Trophoblast cell (in vitro differentiated cells and primary cell): ENCODE measurements at regions not wholly inside any gene's neighbourhood (a gene's known extent, or its start where the extent isn't known, plus 50 kb on each side); places are given as distances from the start of the nearest gene placed in this dataset.

Experiments used
- DNase-seq, 2 donors: peaks; one replicate each; pipeline ENCODE4 v3.0.0-alpha.2; 2016
- H2AFZ ChIP-seq: 2 replicates; pipeline ENCODE4 v1.6.1; 2013; ENCODE audit warnings: low read length, moderate library complexity, mild to moderate bottlenecking; ENCODE audit not compliant: insufficient read depth, poor library complexity
- H2AK5ac ChIP-seq: 2 replicates; pipeline ENCODE4 v1.6.1; 2013; ENCODE audit warnings: mild to moderate bottlenecking, low read length
- H2BK120ac ChIP-seq: 2 replicates; pipeline ENCODE4 v1.6.1; 2013; ENCODE audit warnings: low read length, mild to moderate bottlenecking, moderate library complexity; ENCODE audit not compliant: insufficient read depth, poor library complexity
- H2BK12ac ChIP-seq: 2 replicates; pipeline ENCODE4 v1.6.1; 2013; ENCODE audit warnings: mild to moderate bottlenecking, low read length, moderate library complexity
- H2BK5ac ChIP-seq: 2 replicates; pipeline ENCODE4 v1.6.1; 2013; ENCODE audit warnings: low read length, low read depth, moderate library complexity, mild to moderate bottlenecking; ENCODE audit not compliant: poor library complexity
- H3K14ac ChIP-seq: 2 replicates; pipeline ENCODE4 v1.6.1; 2013; ENCODE audit warnings: mild to moderate bottlenecking, low read length
- H3K18ac ChIP-seq: 2 replicates; pipeline ENCODE4 v1.6.1; 2013; ENCODE audit warnings: mild to moderate bottlenecking, low read length
- H3K23ac ChIP-seq: 2 replicates; pipeline ENCODE4 v1.6.1; 2013; ENCODE audit warnings: low read length
- H3K27ac ChIP-seq: 2 replicates; pipeline ENCODE4 v1.5.1; 2013; ENCODE audit warnings: low read depth, mild to moderate bottlenecking, inconsistent platforms, low read length, moderate library complexity
- H3K27me3 ChIP-seq: 2 replicates; pipeline ENCODE4 v1.6.1; 2013; ENCODE audit warnings: inconsistent platforms, mild to moderate bottlenecking, low read length, moderate library complexity; ENCODE audit not compliant: insufficient read depth
- H3K36me3 ChIP-seq, 2 experiments: 1 replicate in 1 of 2; 2 replicates in 1 of 2; pipeline ENCODE4 v1.6.1; 2013; ENCODE audit warnings: low read length in 2 of 2, mild to moderate bottlenecking in 2 of 2, moderate library complexity in 1 of 2; ENCODE audit not compliant: insufficient read depth in 2 of 2, control insufficient read depth in 1 of 2
- H3K4ac ChIP-seq: 2 replicates; pipeline ENCODE4 v1.6.1; 2013; ENCODE audit warnings: low read depth, mild to moderate bottlenecking, low read length, moderate library complexity
- H3K4me1 ChIP-seq, 2 experiments: 1 replicate in 1 of 2; 2 replicates in 1 of 2; pipeline ENCODE4 v1.6.1; 2013; ENCODE audit warnings: low read length in 2 of 2, mild to moderate bottlenecking in 2 of 2, moderate library complexity in 1 of 2; ENCODE audit not compliant: insufficient read depth in 2 of 2, control insufficient read depth in 1 of 2
- H3K4me2 ChIP-seq: 2 replicates; pipeline ENCODE4 v1.6.1; 2013; ENCODE audit warnings: inconsistent platforms, mild to moderate bottlenecking, low read length, moderate library complexity
- H3K4me3 ChIP-seq: 2 replicates; pipeline ENCODE4 v1.5.1; 2013; ENCODE audit warnings: mild to moderate bottlenecking, low read depth, low read length, inconsistent platforms
- H3K79me1 ChIP-seq: one replicate; pipeline ENCODE4 v1.6.1; 2013; ENCODE audit warnings: low read length
- H3K79me2 ChIP-seq: 2 replicates; pipeline ENCODE4 v1.6.1; 2013; ENCODE audit warnings: low read length, mild to moderate bottlenecking; ENCODE audit not compliant: control insufficient read depth, insufficient read depth, poor library complexity
- H3K9ac ChIP-seq: 2 replicates; pipeline ENCODE4 v1.6.1; 2013; ENCODE audit warnings: mild to moderate bottlenecking, low read length
- H3K9me3 ChIP-seq: 2 replicates; pipeline ENCODE4 v1.6.1; 2013; ENCODE audit warnings: low read depth, mild to moderate bottlenecking, control low read depth, inconsistent platforms, low read length; ENCODE audit not compliant: insufficient read depth
- H4K12ac ChIP-seq: 2 replicates; pipeline ENCODE4 v1.6.1; 2013; ENCODE audit warnings: low read depth, mild to moderate bottlenecking, low read length, moderate library complexity
- H4K8ac ChIP-seq: 2 replicates; pipeline ENCODE4 v1.6.1; 2013; ENCODE audit warnings: low read depth, mild to moderate bottlenecking, low read length, moderate library complexity
- H4K91ac ChIP-seq: one replicate; pipeline ENCODE4 v1.6.1; 2013; ENCODE audit warnings: low read depth, mild to moderate bottlenecking, low read length, moderate library complexity
- WGBS: extraction: QIAGEN DNeasy Blood & Tissue Kit; methylation state at CpG from one replicate; pipeline ENCODE4 v1.1.7; 2013; ENCODE audit warnings: missing lambda C conversion rate; ENCODE audit not compliant: insufficient read length, insufficient coverage; ENCODE audit errors: extremely low coverage; 5-methylcytosine and 5-hydroxymethylcytosine counted together

GRCh38 chr2:117055499-117056375 is 758.8 kb upstream of the DDX18 start:
- Histone ChIP-seq H3K27ac (no peak overlapping the region), H4K8ac (no peak overlapping the region), H4K12ac (no peak overlapping the region), H3K23ac (no peak overlapping the region), H3K27me3 (no peaks in the 10 kb centered on the region), H3K4me2 (no peak overlapping the region), H3K79me2 (no peaks in the 10 kb centered on the region), H3K9me3 (peaks cover 2% of the 10 kb centered on the region), H3K4me3 (no peak overlapping the region), H3K9ac (no peak overlapping the region), H3K18ac (no peak overlapping the region), H3K4ac (no peak overlapping the region), H4K91ac (no peak overlapping the region), H3K79me1 (peaks cover 3% of the 10 kb centered on the region), H3K36me3 (no peaks in the 10 kb centered on the region), H2BK120ac (no peak overlapping the region), H2AFZ (no peak overlapping the region), H3K14ac (no peak overlapping the region), H2AK5ac (no peak overlapping the region), H2BK5ac (no peak overlapping the region), H3K4me1 (peaks cover 0 to 3% of the 10 kb centered on the region in 2 experiments), H2BK12ac (no peak overlapping the region)
- DNase-seq, result no peak
- WGBS, result no CpG with 5 or more reads among the region's 59 CpGs

GRCh38 chr2:117056376-117056748 is 758.1 kb upstream of the DDX18 start:
- H3K36me3 ChIP-seq, result no peaks in the 10 kb centered on the region
- no peak overlapping the region for H4K12ac ChIP-seq
- H3K4me3 ChIP-seq, result no peak overlapping the region
- peaks cover 3% of the 10 kb centered on the region for H3K79me1 ChIP-seq
- H3K27me3 ChIP-seq, result no peaks in the 10 kb centered on the region
- H3K79me2 ChIP-seq, result no peaks in the 10 kb centered on the region
- no peak overlapping the region for H2BK120ac ChIP-seq
- no peak for DNase-seq
- no peak overlapping the region for H2BK5ac ChIP-seq
- no peak overlapping the region for H4K91ac ChIP-seq
- H3K9ac ChIP-seq, result no peak overlapping the region
- H3K4ac ChIP-seq, result no peak overlapping the region
- H2BK12ac ChIP-seq, result no peak overlapping the region
- H3K23ac ChIP-seq, result no peak overlapping the region
- no peak overlapping the region for H3K27ac ChIP-seq
- H3K9me3 ChIP-seq, result peaks cover 2% of the 10 kb centered on the region
- peaks cover 0 to 3% of the 10 kb centered on the region in 2 experiments for H3K4me1 ChIP-seq
- WGBS, result no CpG with 5 or more reads among the region's 4 CpGs
- H3K14ac ChIP-seq, result no peak overlapping the region
- H4K8ac ChIP-seq, result no peak overlapping the region
- H3K18ac ChIP-seq, result no peak overlapping the region
- no peak overlapping the region for H3K4me2 ChIP-seq
- no peak overlapping the region for H2AK5ac ChIP-seq
- no peak overlapping the region for H2AFZ ChIP-seq

GRCh38 chr2:117057016-117057415 is 757.5 kb upstream of the DDX18 start:
- Histone ChIP-seq H3K14ac (no peak overlapping the region), H3K27ac (no peak overlapping the region), H3K4me3 (no peak overlapping the region), H2BK5ac (no peak overlapping the region), H3K79me1 (peaks cover 3% of the 10 kb centered on the region), H3K9ac (no peak overlapping the region), H4K12ac (no peak overlapping the region), H3K27me3 (no peaks in the 10 kb centered on the region), H2BK120ac (no peak overlapping the region), H3K4me1 (peaks cover 0 to 3% of the 10 kb centered on the region in 2 experiments), H3K4ac (no peak overlapping the region), H2AK5ac (no peak overlapping the region), H3K9me3 (peaks cover 2% of the 10 kb centered on the region), H2AFZ (no peak overlapping the region), H3K23ac (no peak overlapping the region), H3K36me3 (no peaks in the 10 kb centered on the region), H4K8ac (no peak overlapping the region), H2BK12ac (no peak overlapping the region), H3K18ac (no peak overlapping the region), H3K4me2 (no peak overlapping the region), H4K91ac (no peak overlapping the region), H3K79me2 (no peaks in the 10 kb centered on the region)
- DNase-seq, result no peak
- no CpG with 5 or more reads among the region's 3 CpGs for WGBS

GRCh38 chr2:117058366-117058765 is 756.1 kb upstream of the DDX18 start:
- H2BK12ac ChIP-seq, result no peak overlapping the region
- WGBS, result no CpG with 5 or more reads among the region's 3 CpGs
- no peak overlapping the region for H3K18ac ChIP-seq
- no peak overlapping the region for H3K4ac ChIP-seq
- no peak overlapping the region for H3K27ac ChIP-seq
- peaks cover 0 to 3% of the 10 kb centered on the region in 2 experiments for H3K4me1 ChIP-seq
- no peak overlapping the region for H3K4me3 ChIP-seq
- H2AK5ac ChIP-seq, result no peak overlapping the region
- no peak overlapping the region for H3K14ac ChIP-seq
- H3K23ac ChIP-seq, result no peak overlapping the region
- H4K91ac ChIP-seq, result no peak overlapping the region
- H3K27me3 ChIP-seq, result no peaks in the 10 kb centered on the region
- H3K4me2 ChIP-seq, result no peak overlapping the region
- no peak overlapping the region for H4K8ac ChIP-seq
- H2BK5ac ChIP-seq, result no peak overlapping the region
- peaks cover 2% of the 10 kb centered on the region for H3K9me3 ChIP-seq
- DNase-seq, result no peak
- H2BK120ac ChIP-seq, result no peak overlapping the region
- no peak overlapping the region for H2AFZ ChIP-seq
- H3K9ac ChIP-seq, result no peak overlapping the region
- no peak overlapping the region for H4K12ac ChIP-seq
- H3K36me3 ChIP-seq, result no peaks in the 10 kb centered on the region
- H3K79me2 ChIP-seq, result no peaks in the 10 kb centered on the region
- H3K79me1 ChIP-seq, result peaks cover 3% of the 10 kb centered on the region
